Left lung (tissue), 4 donors: ENCODE measurements at regions not wholly inside any gene's neighbourhood (a gene's known extent, or its start where the extent isn't known, plus 50 kb on each side); places are given as distances from the start of the nearest gene placed in this dataset.

Experiments
- ATAC-seq: fragments of 200-7000 bp; cut with Tn5 transposase; one replicate; pipeline ENCODE4 v1.9.1; 2020; ENCODE audit warnings: moderate library complexity
- DNase-seq, 4 donors: peaks; one replicate each; pipeline ENCODE4 v3.0.0-alpha.2; 2013 to 2020
- H3K27ac ChIP-seq, 2 donors: fragments of 200-600 bp; sonication (generic) in 1 of 2; one replicate each; pipeline versions ENCODE4 v1.5.0 to v1.8.0; 2020 to 2021
- H3K27me3 ChIP-seq, 2 donors: fragments of 200-600 bp; sonication (generic) in 1 of 2; one replicate each; pipeline versions ENCODE4 v1.5.0 to v1.8.0; 2020 to 2021
- H3K36me3 ChIP-seq, 2 donors: fragments of 200-600 bp; sonication (generic) in 1 of 2; one replicate each; pipeline versions ENCODE4 v1.5.0 to v1.8.0; 2020 to 2021
- H3K4me1 ChIP-seq, 2 donors: fragments of 200-600 bp; one replicate each; pipeline ENCODE4 v1.8.0; 2021
- H3K4me3 ChIP-seq, 2 donors: fragments of 200-600 bp; sonication (generic) in 1 of 2; one replicate each; pipeline versions ENCODE4 v1.5.0 to v1.8.0; 2020 to 2021; ENCODE audit warnings: mild to moderate bottlenecking in 1 of 2
- H3K9me3 ChIP-seq, 2 donors: fragments of 200-600 bp; sonication (generic) in 1 of 2; one replicate each; pipeline versions ENCODE4 v1.5.0 to v1.8.0; 2020 to 2021
- intact Hi-C, 2 donors: fragments of 100-400 bp; cut with DNase I; formaldehyde crosslinking; loops; one replicate each; pipeline versions ENCODE4 v1.11.2 to v1.14.2; 2022
- TF ChIP-seq, protein P1 (sequence below), 2 donors: fragments of 200-600 bp; sonication (generic) in 1 of 2; IDR thresholded peaks; one replicate each; pipeline versions ENCODE4 v1.5.0 to v1.8.0; 2021; ENCODE audit warnings: antibody characterized with exemption in 2 of 2
- donor health status: DM: no; HTN: yes; CAD: no.
- donor health status: DM: no; HTN: no; CAD: no.

DNA sequence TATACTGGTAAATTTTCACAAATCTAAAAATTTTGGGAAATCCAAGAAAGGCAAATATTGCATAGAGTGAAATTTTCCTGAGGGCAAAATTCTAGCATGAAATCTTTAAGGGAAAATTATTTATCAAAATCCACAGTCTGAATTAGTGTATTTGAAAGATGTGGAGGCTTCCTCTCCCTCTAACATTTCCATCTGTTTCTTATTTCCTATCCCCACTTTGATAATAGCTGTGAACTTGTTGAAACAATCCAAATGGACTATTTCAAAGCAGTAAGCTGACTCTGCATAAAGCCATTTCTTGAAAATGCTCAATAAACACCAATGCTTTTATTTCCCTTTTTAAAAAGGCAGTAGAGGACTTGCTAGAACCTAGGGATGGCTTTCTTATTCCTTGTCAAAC lies 107.3 kb upstream of the PABPC4L start:
- intact Hi-C loops: no loop called here
- H3K4me3 ChIP-seq: no peak overlapping the region
- DNase-seq: no peak

DNA sequence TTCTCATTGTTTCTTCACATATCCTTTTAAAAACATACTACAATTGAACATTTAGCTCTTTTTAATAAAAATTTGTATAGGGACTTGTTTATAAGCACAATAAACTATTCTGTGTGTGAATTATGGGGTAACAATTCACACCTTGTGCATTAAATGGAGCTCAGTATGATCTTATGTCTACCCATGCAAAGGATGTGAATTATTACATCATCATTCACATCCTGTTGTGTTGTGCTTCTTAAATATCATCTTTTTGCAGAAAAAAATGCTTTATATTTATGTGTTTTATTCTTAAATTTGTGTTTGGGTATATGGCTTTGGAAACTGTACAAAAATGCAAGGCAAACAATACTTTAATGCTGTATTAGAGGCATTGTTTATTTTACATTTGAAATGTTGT lies 96.7 kb upstream of the PABPC4L start:
- Histone ChIP-seq H3K27ac (no peak overlapping the region), H3K9me3 (peaks cover 0 to 14% of the 10 kb centered on the region in 2 donors), H3K4me1 (no peaks in the 10 kb centered on the region), H3K4me3 (no peak overlapping the region), H3K27me3 (no peaks in the 10 kb centered on the region), H3K36me3 (no peaks in the 10 kb centered on the region)
- intact Hi-C loops: no loop called here
- TF ChIP-seq, protein P1, sequence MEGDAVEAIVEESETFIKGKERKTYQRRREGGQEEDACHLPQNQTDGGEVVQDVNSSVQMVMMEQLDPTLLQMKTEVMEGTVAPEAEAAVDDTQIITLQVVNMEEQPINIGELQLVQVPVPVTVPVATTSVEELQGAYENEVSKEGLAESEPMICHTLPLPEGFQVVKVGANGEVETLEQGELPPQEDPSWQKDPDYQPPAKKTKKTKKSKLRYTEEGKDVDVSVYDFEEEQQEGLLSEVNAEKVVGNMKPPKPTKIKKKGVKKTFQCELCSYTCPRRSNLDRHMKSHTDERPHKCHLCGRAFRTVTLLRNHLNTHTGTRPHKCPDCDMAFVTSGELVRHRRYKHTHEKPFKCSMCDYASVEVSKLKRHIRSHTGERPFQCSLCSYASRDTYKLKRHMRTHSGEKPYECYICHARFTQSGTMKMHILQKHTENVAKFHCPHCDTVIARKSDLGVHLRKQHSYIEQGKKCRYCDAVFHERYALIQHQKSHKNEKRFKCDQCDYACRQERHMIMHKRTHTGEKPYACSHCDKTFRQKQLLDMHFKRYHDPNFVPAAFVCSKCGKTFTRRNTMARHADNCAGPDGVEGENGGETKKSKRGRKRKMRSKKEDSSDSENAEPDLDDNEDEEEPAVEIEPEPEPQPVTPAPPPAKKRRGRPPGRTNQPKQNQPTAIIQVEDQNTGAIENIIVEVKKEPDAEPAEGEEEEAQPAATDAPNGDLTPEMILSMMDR (IDR thresholded peaks at IDR 0.05): no peak
- no peak for ATAC-seq
- DNase-seq: no peak

More for the DNA sequence above, 107.3 kb upstream of the PABPC4L start:
- Histone ChIP-seq H3K36me3 (no peaks in the 10 kb centered on the region), H3K27ac (no peak overlapping the region), H3K27me3 (no peaks in the 10 kb centered on the region), H3K4me1 (no peaks in the 10 kb centered on the region), H3K9me3 (peaks cover 0 to 2% of the 10 kb centered on the region in 2 donors)
- no peak for ATAC-seq
- TF ChIP-seq, protein P1 (IDR thresholded peaks at IDR 0.05): no peak

DNA sequence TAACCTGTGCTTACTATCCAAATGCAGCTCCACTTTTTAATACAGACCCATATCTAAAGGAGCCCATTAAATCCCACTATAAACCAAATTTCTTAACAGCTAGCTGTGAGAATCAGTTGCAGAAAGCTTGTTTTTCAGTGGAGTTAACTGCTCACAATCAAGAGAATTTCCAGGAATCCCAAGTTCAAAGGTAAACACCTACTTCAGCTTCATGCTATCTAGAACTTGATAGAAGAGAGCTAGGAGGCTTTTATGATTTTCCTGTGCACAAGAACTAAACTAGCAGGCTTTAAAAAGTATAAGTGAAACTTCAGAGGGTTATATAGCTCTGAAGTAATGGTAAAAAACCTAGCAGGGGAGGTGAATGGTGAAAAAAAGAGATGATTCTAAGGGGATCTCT lies 96.2 kb upstream of the PABPC4L start:
- peak in 1 of 4 donors; percentile 3 for DNase-seq
- no peak for ATAC-seq
- TF ChIP-seq, protein P1 (IDR thresholded peaks at IDR 0.05): no peak
- Histone ChIP-seq H3K27me3 (no peaks in the 10 kb centered on the region), H3K36me3 (no peaks in the 10 kb centered on the region), H3K9me3 (peaks cover 0 to 14% of the 10 kb centered on the region in 2 donors), H3K4me1 (no peaks in the 10 kb centered on the region), H3K27ac (no peak overlapping the region), H3K4me3 (no peak overlapping the region)
- intact Hi-C loops: no loop called here

DNA sequence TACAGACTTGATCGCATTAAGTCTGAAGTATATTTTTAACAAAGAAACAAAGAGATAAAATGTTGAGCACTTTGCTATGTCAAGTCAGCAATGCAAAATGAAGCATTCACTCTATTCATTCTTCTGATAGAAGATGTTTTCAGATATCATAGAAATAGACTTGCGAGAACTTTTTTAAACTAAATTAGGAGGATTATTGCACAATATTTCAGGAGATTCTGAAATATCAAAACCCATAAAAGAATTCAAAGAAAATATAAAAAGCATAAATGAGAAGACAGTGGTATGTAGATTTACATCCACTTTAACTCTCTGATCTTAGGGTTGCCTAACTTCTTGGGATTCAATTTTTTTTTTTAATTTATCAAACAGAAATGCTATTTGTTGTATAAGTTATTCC lies 81.1 kb upstream of the PABPC4L start:
- TF ChIP-seq, protein P1 (IDR thresholded peaks at IDR 0.05): no peak
- Histone ChIP-seq H3K36me3 (no peaks in the 10 kb centered on the region), H3K27me3 (no peaks in the 10 kb centered on the region), H3K4me3 (no peak overlapping the region), H3K4me1 (no peaks in the 10 kb centered on the region), H3K27ac (no peak overlapping the region), H3K9me3 (no peaks in the 10 kb centered on the region)
- intact Hi-C loops: no loop called here
- ATAC-seq (no peak), DNase-seq (no peak)

DNA sequence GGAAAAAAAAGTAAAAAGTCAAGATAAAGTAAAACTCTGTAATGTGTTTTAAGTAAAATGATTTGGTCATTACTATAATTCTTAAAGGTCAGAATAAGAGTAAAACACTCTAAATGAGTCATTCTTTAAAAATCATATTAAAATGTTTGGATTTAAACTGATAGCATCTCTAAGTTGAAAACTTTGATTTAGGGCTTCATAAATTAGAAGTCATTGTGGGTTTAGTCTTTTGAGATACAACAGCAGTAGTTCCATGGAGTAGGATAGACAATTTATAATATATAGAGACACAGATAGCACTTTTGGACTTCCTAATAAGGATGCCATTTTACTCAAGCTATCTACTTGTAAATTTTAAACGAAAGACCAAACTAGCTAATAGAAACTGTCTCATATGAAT lies 77.1 kb upstream of the PABPC4L start:
- Histone ChIP-seq H3K4me1 (no peaks in the 10 kb centered on the region), H3K27ac (no peak overlapping the region), H3K27me3 (no peaks in the 10 kb centered on the region), H3K9me3 (no peaks in the 10 kb centered on the region), H3K36me3 (no peaks in the 10 kb centered on the region), H3K4me3 (no peak overlapping the region)
- DNase-seq (no peak), ATAC-seq (no peak)
- TF ChIP-seq, protein P1 (IDR thresholded peaks at IDR 0.05): no peak
- intact Hi-C loops: no loop called here
